ENCODE measurements at regions not wholly inside any gene's neighbourhood (a gene's known extent, or its start where the extent isn't known, plus 50 kb on each side); places are given as distances from the start of the nearest gene placed in this dataset.

GRCh38 chr1:29782846-29783507, 546.7 kb downstream of the PTPRU start:
- TF ChIP-seq CTCF (IDR thresholded peaks at IDR 0.05) = no peak
- TF ChIP-seq POLR2A (IDR thresholded peaks at IDR 0.05) = no peak

All from thyroid gland (tissue), 4 donors.